Upper lobe of left lung (tissue), 4 donors: ENCODE measurements at regions not wholly inside any gene's neighbourhood (a gene's known extent, or its start where the extent isn't known, plus 50 kb on each side); places are given as distances from the start of the nearest gene placed in this dataset.

ENCODE experiments used
- EP300 ChIP-seq, 4 donors: sonication (generic); formaldehyde crosslinking; IDR thresholded peaks; one replicate each; pipeline ENCODE4 v1.5.1; 2017; ENCODE audit warnings: antibody characterized with exemption in 4 of 4, control low read depth in 2 of 4
- POLR2A ChIP-seq, 4 donors: fragments of 450-650 bp; IDR thresholded peaks; one replicate each; pipeline ENCODE4 v1.5.1; 2016 to 2017; ENCODE audit warnings: antibody characterized with exemption in 4 of 4, mild to moderate bottlenecking in 2 of 4
- POLR2AphosphoS5 ChIP-seq, 2 donors: sonication (generic); formaldehyde crosslinking; IDR thresholded peaks; one replicate each; pipeline ENCODE4 v1.5.1; 2017; ENCODE audit warnings: antibody characterized with exemption in 2 of 2
- TF ChIP-seq, protein P1 (sequence below), 6 experiments: fragments of 450-650 bp in 4 of 6; fragments of 200-600 bp in 2 of 6; sonication (generic) in 2 of 6; IDR thresholded peaks; one replicate each; pipeline ENCODE4 v1.5.1; 2016 to 2019; ENCODE audit warnings: antibody characterized with exemption in 6 of 6

DNA sequence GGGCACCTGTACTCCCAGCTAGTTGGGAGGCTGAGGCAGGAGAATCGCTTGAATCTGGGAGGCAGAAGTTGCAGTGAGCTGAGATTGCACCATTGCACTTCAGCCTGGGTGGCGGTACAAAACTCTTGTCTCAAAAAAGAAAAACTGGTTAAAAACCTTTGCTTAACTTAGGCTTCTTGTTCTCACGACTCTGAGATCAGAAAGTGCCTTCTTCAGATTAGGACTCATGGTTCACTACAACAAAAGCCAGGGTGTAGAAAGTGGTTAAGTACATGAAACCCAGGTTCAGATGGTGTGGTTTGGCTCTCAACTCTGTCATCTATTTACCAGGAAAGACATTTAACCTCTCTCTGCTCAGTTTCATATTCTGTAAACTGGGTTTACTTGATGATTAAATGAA lies 168.4 kb downstream of the TUSC7 start:
- TF ChIP-seq POLR2A (IDR thresholded peaks at IDR 0.05): no peak
- TF ChIP-seq, protein P1, sequence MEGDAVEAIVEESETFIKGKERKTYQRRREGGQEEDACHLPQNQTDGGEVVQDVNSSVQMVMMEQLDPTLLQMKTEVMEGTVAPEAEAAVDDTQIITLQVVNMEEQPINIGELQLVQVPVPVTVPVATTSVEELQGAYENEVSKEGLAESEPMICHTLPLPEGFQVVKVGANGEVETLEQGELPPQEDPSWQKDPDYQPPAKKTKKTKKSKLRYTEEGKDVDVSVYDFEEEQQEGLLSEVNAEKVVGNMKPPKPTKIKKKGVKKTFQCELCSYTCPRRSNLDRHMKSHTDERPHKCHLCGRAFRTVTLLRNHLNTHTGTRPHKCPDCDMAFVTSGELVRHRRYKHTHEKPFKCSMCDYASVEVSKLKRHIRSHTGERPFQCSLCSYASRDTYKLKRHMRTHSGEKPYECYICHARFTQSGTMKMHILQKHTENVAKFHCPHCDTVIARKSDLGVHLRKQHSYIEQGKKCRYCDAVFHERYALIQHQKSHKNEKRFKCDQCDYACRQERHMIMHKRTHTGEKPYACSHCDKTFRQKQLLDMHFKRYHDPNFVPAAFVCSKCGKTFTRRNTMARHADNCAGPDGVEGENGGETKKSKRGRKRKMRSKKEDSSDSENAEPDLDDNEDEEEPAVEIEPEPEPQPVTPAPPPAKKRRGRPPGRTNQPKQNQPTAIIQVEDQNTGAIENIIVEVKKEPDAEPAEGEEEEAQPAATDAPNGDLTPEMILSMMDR (IDR thresholded peaks at IDR 0.05): no peak
- no peak for TF ChIP-seq EP300 (IDR thresholded peaks at IDR 0.05)
- TF ChIP-seq POLR2AphosphoS5 (IDR thresholded peaks at IDR 0.05): no peak
